Activated T-cell treated with anti-CD3 and anti-CD28 coated beads, Interleukin-2, amount 50 U/mL, for 24 hours (primary cell): ENCODE measurements at regions not wholly inside any gene's neighbourhood (a gene's known extent, or its start where the extent isn't known, plus 50 kb on each side); places are given as distances from the start of the nearest gene placed in this dataset.
A peak's percentile ranks its signal among the peaks of the same experiment; 100 is the strongest.

Experiments
- DNase-seq: peaks from one replicate; pipeline ENCODE4 v3.0.0-alpha.2; 2020
- H3K27ac Mint-ChIP-seq: 2 replicates; pipeline ENCODE4 v1.8.0; 2020; ENCODE audit warnings: mild to moderate bottlenecking, mixed read lengths
- H3K27me3 Mint-ChIP-seq: 2 replicates; pipeline ENCODE4 v1.8.0; 2020; ENCODE audit warnings: mixed read lengths
- H3K36me3 Mint-ChIP-seq: 2 replicates; pipeline ENCODE4 v1.8.0; 2020; ENCODE audit warnings: low read depth, mixed read lengths
- H3K4me1 Mint-ChIP-seq: 2 replicates; pipeline ENCODE4 v1.8.0; 2020; ENCODE audit warnings: low read depth, mixed read lengths
- H3K4me3 Mint-ChIP-seq: 2 replicates; pipeline ENCODE4 v1.8.0; 2020; ENCODE audit warnings: mild to moderate bottlenecking, moderate library complexity, mixed read lengths
- H3K9me3 Mint-ChIP-seq: 2 replicates; pipeline ENCODE4 v1.8.0; 2020; ENCODE audit warnings: mixed read lengths

DNA sequence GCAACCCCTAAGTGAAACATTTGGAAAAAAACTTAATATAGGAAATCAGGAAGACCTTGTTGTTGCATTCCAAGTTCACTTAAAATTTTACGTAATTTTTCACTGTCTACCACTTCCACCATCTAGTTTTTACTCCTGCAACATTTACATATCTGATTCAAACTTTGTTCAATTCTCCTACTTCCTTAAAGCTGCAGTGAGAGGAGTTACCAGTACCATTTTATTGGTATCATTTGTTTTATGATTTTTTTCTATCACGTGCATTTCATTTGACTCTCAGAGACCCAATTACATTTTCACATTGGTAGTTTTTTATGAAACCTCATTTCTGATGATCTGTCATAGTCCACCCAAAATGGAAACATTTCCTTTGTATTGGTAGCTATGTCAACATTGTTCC is 284.9 kb upstream of the MDFIC2 start:
- Mint-ChIP-seq H3K36me3 (no peaks in the 10 kb centered on the region), H3K4me3 (no peak overlapping the region), H3K4me1 (no peaks in the 10 kb centered on the region), H3K9me3 (no peaks in the 10 kb centered on the region), H3K27ac (no peak overlapping the region), H3K27me3 (peaks cover 37% of the 10 kb centered on the region)
- no peak for DNase-seq

DNA sequence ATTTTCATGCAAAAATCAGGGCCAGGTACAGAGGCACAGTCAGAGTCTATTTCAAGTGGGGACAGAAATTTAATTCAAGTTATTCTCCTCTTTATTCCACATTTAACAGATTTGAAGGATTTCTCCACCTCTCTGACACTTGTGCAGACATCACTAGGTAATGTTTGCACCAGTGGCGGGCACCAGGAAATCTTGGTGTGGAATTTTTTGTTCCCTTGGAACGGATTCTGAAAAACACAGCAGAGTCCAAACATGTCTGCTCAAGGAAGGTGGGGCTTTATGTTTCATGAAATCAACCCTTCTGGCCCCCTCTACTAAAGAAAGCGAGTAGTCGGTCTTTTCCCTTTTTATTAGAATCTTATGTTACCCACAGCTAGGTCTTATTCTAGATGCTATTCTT is 271.2 kb upstream of the MDFIC2 start:
- no peak for DNase-seq
- H3K4me1 Mint-ChIP-seq = no peaks in the 10 kb centered on the region
- H3K9me3 Mint-ChIP-seq = no peaks in the 10 kb centered on the region
- no peak overlapping the region for H3K27ac Mint-ChIP-seq
- H3K27me3 Mint-ChIP-seq = peaks cover 16% of the 10 kb centered on the region
- H3K36me3 Mint-ChIP-seq = no peaks in the 10 kb centered on the region
- no peak overlapping the region for H3K4me3 Mint-ChIP-seq

DNA sequence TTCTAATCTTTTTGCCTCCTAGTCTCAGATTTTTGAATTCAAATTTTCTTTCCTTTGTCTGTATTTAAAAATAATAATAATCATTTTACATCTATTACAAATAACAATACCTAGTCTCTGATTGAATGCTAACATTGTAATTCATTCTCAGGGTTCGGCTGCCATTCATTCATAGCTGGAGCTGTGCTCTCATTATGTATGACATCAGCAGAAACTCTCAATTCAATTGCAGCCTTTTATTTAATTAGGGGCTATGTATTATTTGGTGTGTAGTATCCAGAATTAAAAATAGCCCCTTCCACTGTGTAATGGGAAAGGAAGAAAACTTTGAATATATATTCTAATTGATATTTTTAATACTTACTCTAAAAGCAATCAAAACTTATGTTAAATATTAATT is 270.4 kb upstream of the MDFIC2 start:
- Mint-ChIP-seq H3K9me3 (no peaks in the 10 kb centered on the region), H3K4me3 (no peak overlapping the region), H3K36me3 (no peaks in the 10 kb centered on the region), H3K27ac (no peak overlapping the region), H3K27me3 (peaks cover 23% of the 10 kb centered on the region), H3K4me1 (no peaks in the 10 kb centered on the region)
- no peak for DNase-seq

DNA sequence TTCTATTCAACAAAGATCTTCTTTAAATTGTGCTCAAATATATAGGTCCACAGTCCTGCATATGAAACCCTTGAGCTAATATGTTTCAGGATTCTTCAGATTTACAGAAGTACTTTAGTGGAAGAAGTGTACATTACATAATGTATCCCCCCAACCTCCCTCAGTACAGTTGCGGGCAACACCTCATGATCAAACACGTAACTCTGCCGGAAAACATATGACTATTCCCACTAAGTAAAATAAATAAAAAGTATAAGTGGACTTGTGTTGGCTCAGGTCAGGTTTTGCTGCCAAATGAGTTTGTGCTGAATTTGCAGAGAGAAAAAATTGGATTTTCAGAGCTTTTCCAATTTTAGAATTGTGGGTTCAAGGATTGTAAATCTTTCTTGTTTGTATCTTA is 267.6 kb upstream of the MDFIC2 start:
- Mint-ChIP-seq H3K4me3 (no peak overlapping the region), H3K27ac (no peak overlapping the region), H3K36me3 (no peaks in the 10 kb centered on the region), H3K4me1 (no peaks in the 10 kb centered on the region), H3K9me3 (no peaks in the 10 kb centered on the region), H3K27me3 (peaks cover 35% of the 10 kb centered on the region)
- DNase-seq = no peak

DNA sequence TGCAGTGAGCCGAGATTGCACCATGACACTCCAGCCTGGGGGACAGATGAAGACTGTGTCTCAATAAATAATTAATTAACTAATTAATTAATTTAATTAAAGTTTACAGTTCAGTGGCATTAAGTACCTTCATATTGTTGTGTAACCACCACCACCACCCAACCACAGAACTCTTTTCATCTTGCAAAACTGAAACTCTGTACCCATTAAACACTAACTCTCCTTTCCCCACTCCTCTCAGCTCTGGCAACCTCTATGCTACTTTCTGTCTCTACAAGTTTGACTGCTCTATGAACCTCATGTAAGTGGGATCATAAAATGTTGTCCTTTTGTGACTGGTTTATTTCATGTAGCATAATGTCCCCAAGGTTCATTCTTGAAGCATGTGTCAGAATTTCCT is 259.3 kb upstream of the MDFIC2 start:
- Mint-ChIP-seq H3K9me3 (no peaks in the 10 kb centered on the region), H3K27ac (no peak overlapping the region), H3K4me1 (no peaks in the 10 kb centered on the region), H3K4me3 (no peak overlapping the region), H3K27me3 (peaks cover 23% of the 10 kb centered on the region), H3K36me3 (no peaks in the 10 kb centered on the region)
- DNase-seq = no peak

DNA sequence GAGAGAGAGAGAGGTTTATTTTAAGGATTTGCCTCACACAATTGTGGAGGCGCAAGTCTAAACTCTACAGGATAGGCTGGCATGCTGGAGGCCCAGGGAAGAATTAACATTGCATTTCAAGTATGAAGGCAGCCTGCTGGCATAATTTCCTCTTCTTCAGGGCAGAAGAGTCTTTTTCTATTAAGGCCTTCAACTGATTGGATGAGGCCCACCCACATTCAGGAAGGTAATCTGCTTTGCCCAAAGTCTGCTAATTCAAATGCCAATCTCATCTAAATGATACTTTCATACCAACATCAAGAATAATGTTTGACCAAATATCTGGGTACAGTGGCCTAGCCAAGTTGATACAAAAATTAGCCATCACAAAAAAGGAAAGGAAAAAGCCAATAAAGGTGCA is 258.1 kb upstream of the MDFIC2 start:
- H3K4me1 Mint-ChIP-seq = no peaks in the 10 kb centered on the region
- DNase-seq = no peak

DNA sequence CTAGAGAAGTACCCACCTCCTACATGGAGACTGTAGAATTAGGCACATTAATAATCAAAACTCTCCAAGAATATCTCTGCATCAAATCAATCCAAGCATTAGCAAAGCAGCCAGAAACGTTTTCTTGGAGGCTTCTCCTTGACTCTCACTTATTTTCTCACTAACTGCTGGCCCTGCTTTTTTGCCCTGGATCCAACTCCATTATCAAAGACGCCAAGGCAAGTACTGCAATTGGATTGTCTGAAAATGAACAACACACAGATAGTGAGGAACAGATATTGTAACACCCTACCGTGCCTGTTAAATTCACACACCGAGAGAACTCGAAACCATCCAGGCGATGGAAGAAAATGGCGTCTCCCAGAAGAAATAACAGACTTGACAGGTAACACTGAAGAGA is 256.2 kb upstream of the MDFIC2 start:
- Mint-ChIP-seq H3K27me3 (peaks cover 15% of the 10 kb centered on the region), H3K27ac (no peak overlapping the region), H3K36me3 (no peaks in the 10 kb centered on the region), H3K4me1 (no peaks in the 10 kb centered on the region), H3K4me3 (no peak overlapping the region), H3K9me3 (peaks cover 6% of the 10 kb centered on the region)
- DNase-seq = no peak

More for the DNA sequence above, 258.1 kb upstream of the MDFIC2 start:
- Mint-ChIP-seq H3K4me3 (no peak overlapping the region), H3K9me3 (no peaks in the 10 kb centered on the region), H3K36me3 (no peaks in the 10 kb centered on the region), H3K27me3 (peaks cover 23% of the 10 kb centered on the region), H3K27ac (no peak overlapping the region)

DNA sequence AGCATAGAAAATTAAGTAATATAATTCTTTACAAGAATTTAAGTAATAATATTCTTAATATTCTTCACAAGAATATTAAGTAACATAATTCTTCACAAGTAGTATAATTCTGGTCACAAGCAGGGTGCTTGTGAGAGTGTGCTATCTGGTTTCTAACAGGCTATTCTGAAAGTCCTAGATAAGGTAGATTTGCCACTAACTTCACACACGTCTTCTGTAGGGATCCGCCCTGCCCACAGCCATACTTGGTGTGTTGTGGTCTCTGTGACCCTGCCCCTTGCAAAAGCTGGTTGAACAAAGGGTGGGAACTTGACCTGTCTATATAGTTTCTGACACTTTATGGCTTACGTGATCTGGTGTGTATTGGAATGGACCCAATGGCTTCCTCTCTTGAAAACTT is 253.4 kb upstream of the MDFIC2 start:
- H3K4me1 Mint-ChIP-seq = no peaks in the 10 kb centered on the region
- no peak for DNase-seq
- no peaks in the 10 kb centered on the region for H3K36me3 Mint-ChIP-seq
- H3K27me3 Mint-ChIP-seq = peaks cover 15% of the 10 kb centered on the region
- H3K9me3 Mint-ChIP-seq = peaks cover 9% of the 10 kb centered on the region
- H3K4me3 Mint-ChIP-seq = no peak overlapping the region
- H3K27ac Mint-ChIP-seq = no peak overlapping the region

DNA sequence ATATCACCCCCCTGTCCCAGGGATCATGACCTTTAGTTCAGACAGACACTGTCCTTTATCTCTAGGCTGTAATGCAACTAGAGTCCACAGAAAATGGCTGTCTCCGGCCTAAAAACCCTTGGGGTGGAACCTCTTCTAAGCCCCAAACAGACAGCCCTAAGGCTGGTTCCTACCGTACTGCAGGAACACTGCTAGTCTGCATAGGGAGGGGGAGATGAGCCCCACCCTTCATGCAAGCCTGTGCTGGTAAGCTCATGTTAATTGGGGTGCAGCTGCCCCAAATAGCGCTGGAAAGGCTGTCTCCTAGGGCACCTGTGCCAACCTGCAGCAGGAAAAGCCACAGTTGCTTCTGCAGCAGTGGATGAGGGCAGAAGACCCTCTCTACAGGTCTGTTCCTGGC is 252.1 kb upstream of the MDFIC2 start:
- H3K27ac Mint-ChIP-seq = no peak overlapping the region
- H3K36me3 Mint-ChIP-seq = no peaks in the 10 kb centered on the region
- peaks cover 9% of the 10 kb centered on the region for H3K9me3 Mint-ChIP-seq
- DNase-seq = no peak
- H3K27me3 Mint-ChIP-seq = peaks cover 15% of the 10 kb centered on the region
- H3K4me3 Mint-ChIP-seq = no peak overlapping the region
- H3K4me1 Mint-ChIP-seq = no peaks in the 10 kb centered on the region

DNA sequence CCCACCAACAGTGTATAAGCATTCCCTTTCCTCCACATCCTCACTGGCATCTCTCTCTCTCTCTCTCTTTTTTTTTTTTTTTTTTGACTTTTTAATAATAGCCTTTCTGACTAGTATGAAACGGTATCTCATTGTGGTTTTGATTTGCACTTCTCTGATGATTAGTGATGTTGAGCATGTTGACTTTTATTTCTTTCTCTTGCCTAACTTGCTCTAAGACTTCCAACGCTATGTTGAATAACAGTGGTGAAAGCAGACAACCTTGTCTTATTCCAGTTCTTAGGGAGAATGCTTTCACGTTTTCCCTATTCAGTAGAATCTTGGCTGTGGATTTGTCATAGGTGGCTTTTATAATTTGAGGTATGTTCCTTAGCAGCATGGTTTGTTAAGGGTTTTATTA is 249.4 kb upstream of the MDFIC2 start:
- Mint-ChIP-seq H3K4me3 (no peak overlapping the region), H3K27ac (no peak overlapping the region), H3K9me3 (peaks cover 9% of the 10 kb centered on the region), H3K27me3 (peaks cover 12% of the 10 kb centered on the region), H3K36me3 (no peaks in the 10 kb centered on the region), H3K4me1 (no peaks in the 10 kb centered on the region)
- DNase-seq = no peak

DNA sequence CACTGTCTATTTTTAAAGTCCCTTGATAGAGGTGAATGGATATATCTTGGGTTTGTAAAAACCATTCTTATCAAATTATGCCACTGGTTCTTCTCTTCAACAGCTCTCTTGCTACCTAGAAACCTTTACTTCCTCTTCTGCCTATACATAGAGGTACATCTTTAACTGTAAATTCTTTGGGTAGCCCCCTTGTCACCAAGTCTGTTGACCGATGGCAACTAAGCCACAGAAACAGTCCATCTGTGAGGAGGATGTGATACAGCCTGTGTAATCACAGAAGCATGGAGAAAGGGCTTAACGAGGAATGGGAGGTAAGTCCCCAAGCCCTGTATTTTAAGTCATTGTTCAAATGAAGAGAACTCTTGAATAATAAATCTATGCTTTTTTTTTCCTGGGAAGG is 246.5 kb upstream of the MDFIC2 start:
- Mint-ChIP-seq H3K27ac (no peak overlapping the region), H3K36me3 (no peaks in the 10 kb centered on the region), H3K27me3 (no peaks in the 10 kb centered on the region), H3K4me3 (no peak overlapping the region), H3K9me3 (peaks cover 6% of the 10 kb centered on the region), H3K4me1 (no peaks in the 10 kb centered on the region)
- no peak for DNase-seq

DNA sequence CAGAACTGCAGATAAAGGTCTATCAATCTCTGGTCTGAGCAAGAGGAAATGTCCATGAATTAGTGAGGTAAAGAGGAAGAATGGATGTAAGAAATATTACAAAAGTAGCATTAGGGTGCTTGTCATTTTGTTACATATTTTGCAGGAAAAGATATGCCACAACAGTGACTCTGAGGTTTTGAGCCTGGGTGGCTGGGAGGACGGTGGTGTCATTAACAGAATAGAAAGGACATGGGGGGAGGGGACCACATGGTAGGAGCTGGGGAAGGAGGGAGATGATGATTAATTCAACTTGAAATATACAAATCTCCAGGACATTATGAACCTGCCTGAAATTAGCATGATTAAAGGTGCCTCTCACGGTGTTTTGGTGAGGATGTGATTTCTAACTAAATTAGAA is 245.5 kb upstream of the MDFIC2 start:
- no peak overlapping the region for H3K4me3 Mint-ChIP-seq
- H3K9me3 Mint-ChIP-seq = no peaks in the 10 kb centered on the region
- no peaks in the 10 kb centered on the region for H3K27me3 Mint-ChIP-seq
- H3K36me3 Mint-ChIP-seq = no peaks in the 10 kb centered on the region
- H3K4me1 Mint-ChIP-seq = no peaks in the 10 kb centered on the region
- DNase-seq = no peak
- no peak overlapping the region for H3K27ac Mint-ChIP-seq

DNA sequence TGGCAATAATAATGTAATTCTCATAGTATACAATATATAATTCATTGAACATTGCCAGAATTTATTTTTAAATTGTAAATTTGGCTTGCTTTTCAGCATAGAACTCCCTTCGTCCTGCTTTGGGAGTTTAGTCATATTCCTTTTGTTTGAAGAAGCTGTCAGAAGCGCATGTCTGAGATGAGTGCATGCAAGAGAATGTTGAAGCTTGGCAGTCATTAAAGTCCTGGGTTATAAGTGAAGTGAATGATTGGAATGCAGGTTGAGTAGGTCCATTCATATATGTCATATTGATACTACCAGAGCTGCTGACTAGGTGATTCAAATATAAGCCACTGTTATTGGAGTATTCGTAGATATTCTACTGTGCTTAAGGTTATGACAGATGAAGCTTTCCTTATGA is 243.6 kb upstream of the MDFIC2 start:
- H3K27ac Mint-ChIP-seq = no peak overlapping the region
- no peaks in the 10 kb centered on the region for H3K9me3 Mint-ChIP-seq
- no peak overlapping the region for H3K4me3 Mint-ChIP-seq
- no peaks in the 10 kb centered on the region for H3K36me3 Mint-ChIP-seq
- no peaks in the 10 kb centered on the region for H3K27me3 Mint-ChIP-seq
- H3K4me1 Mint-ChIP-seq = peaks cover 2% of the 10 kb centered on the region
- no peak for DNase-seq

DNA sequence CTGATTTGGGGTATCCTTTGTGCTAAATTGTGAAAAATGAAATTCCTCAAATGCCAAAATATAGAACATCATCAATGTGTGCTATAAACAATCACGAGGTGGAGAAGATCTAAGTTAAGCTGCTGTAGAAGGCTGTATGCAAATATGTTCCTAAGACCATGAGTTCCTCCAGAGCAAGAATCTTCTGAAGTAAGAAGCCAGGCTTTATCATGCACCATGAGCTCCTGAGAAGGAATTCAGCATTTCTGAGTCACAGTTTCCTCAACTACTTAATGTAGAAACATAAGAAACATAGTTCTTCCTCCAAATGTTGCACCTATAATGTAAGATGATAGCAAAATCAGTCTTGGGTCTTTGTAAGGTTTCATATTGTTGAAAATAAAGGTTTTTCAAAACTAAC is 241.7 kb upstream of the MDFIC2 start:
- Mint-ChIP-seq H3K4me1 (peaks cover 2% of the 10 kb centered on the region), H3K4me3 (no peak overlapping the region), H3K27ac (no peak overlapping the region), H3K9me3 (no peaks in the 10 kb centered on the region), H3K27me3 (no peaks in the 10 kb centered on the region), H3K36me3 (no peaks in the 10 kb centered on the region)
- DNase-seq = no peak

DNA sequence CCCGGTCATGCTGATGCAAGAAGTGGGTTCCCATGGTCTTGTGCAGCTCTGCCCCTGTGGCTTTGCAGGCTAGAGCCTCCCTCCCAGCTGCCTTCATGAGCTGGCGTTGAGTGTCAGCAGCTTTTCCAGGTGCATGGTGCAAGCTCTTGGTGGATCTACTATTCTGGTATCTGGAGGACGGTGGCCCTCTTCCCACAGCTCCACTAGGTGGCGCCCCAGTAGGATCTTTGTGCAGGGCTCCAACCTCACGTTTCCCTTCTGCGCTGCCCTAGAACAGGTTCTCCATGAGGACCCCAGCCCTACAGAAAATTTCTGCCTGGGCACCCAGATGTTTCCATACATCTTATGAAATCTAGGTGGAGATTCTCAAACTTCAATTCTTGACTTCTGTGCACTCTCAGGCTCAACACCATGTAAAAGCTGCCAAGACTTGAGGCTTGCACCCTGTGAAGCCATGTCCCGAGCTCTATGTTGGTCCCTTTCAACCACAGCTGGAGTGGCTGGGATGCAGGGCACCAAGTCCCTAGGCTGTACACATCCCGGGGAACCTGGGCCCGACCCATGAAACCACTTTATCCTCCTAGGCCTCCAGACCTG is 238.4 kb upstream of the MDFIC2 start:
- Mint-ChIP-seq H3K4me1 (peaks cover 2% of the 10 kb centered on the region), H3K4me3 (no peak overlapping the region)
- DNase-seq = peak; percentile 82

DNA sequence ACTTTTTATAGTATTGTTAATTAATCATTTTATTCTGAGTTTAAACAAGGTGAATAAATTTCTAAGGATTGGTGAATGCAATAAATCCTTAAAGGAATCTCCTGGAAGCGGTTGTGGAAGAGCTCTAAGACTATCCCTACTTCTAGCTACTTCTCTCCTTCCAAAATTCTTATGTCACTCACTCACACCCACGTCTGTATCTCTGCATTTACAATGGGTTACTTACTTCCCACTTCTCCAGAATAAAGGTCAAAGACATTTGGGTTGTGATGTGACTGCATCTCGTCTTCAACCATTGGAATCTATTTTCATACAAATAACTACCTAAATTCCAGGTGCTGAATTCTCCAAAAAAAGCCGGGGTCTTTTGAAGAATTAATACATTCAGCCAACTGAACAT is 234.2 kb upstream of the MDFIC2 start:
- no peaks in the 10 kb centered on the region for H3K4me1 Mint-ChIP-seq
- H3K9me3 Mint-ChIP-seq = no peaks in the 10 kb centered on the region
- no peak for DNase-seq
- H3K27ac Mint-ChIP-seq = no peak overlapping the region
- no peak overlapping the region for H3K4me3 Mint-ChIP-seq
- no peaks in the 10 kb centered on the region for H3K27me3 Mint-ChIP-seq
- H3K36me3 Mint-ChIP-seq = no peaks in the 10 kb centered on the region

More for the DNA sequence above, 238.4 kb upstream of the MDFIC2 start:
- Mint-ChIP-seq H3K27me3 (no peaks in the 10 kb centered on the region), H3K36me3 (no peaks in the 10 kb centered on the region), H3K9me3 (no peaks in the 10 kb centered on the region), H3K27ac (no peak overlapping the region)
